SK-N-SH (cell line): ENCODE measurements at regions not wholly inside any gene's neighbourhood (a gene's known extent, or its start where the extent isn't known, plus 50 kb on each side); places are given as distances from the start of the nearest gene placed in this dataset.

Experiments
- CTCF ChIA-PET: fragments of 300-600, 350-600 bp; formaldehyde crosslinking; extraction: SDS; loops from one replicate; lab custom pipeline; 2021; lab: Yijun Ruan, JAX
- POLR2A ChIA-PET: fragments of 350-600 bp; sonication (Branson Sonifier 250); formaldehyde crosslinking; extraction: SDS; loops from one replicate; lab custom pipeline; 2020; ENCODE audit warnings: antibody characterized with exemption, inconsistent platforms; lab: Yijun Ruan, JAX
- DNase-seq: peaks from one replicate; pipeline ENCODE4 v3.0.0; 2012
- H2AFZ ChIP-seq: fragments of 200-600 bp; sonication (generic); 2 replicates; pipeline ENCODE4 v1.8.1; 2016; ENCODE audit warnings: antibody characterized with exemption, mild to moderate bottlenecking, low read depth
- H3F3A ChIP-seq: fragments of 200-600 bp; sonication (generic); replicated peaks from 2 replicates; pipeline ENCODE3; 2016; ENCODE audit warnings: antibody characterized with exemption, mild to moderate bottlenecking; ENCODE audit not compliant: insufficient read depth
- H3K27ac ChIP-seq, 2 experiments: fragments of 200-500 bp in 1 of 2; fragments of 200-600 bp in 1 of 2; sonication (Bioruptor generic) in 1 of 2; sonication (generic), shearing (Covaris generic) in 1 of 2; 2 replicates each; pipeline versions ENCODE4 v1.5.1 to v1.6.1; 2014 to 2016; ENCODE audit warnings: low read depth in 2 of 2, inconsistent platforms in 1 of 2, low read length in 1 of 2, mild to moderate bottlenecking in 1 of 2, mixed read lengths in 1 of 2
- H3K27me3 ChIP-seq: fragments of 200-600 bp; sonication (generic), shearing (Covaris generic); 2 replicates; pipeline ENCODE4 v1.6.1; 2016; ENCODE audit warnings: mixed run types; ENCODE audit not compliant: insufficient read depth
- H3K36me3 ChIP-seq, 2 experiments: fragments of 200-500 bp in 1 of 2; fragments of 200-600 bp in 1 of 2; sonication (Bioruptor generic) in 1 of 2; sonication (generic) in 1 of 2; replicated peaks in 1 of 2; 2 replicates each; pipeline versions ENCODE3 to v1.5.1; 2014 to 2016; ENCODE audit warnings: low read length in 1 of 2, mild to moderate bottlenecking in 1 of 2; ENCODE audit not compliant: insufficient read depth in 2 of 2, control insufficient read depth in 1 of 2
- H3K4me1 ChIP-seq, 2 experiments: fragments of 200-500 bp in 1 of 2; fragments of 200-600 bp in 1 of 2; sonication (Bioruptor generic) in 1 of 2; sonication (generic), shearing (Covaris generic) in 1 of 2; 2 replicates each; pipeline versions ENCODE4 v1.5.1 to v1.6.1; 2014 to 2016; ENCODE audit warnings: low read depth in 1 of 2, low read length in 1 of 2, mixed run types in 1 of 2; ENCODE audit not compliant: insufficient read depth in 2 of 2, control insufficient read depth in 1 of 2
- H3K4me2 ChIP-seq: fragments of 200-600 bp; sonication (generic), shearing (Covaris generic); 2 replicates; pipeline ENCODE4 v1.6.1; 2017; ENCODE audit warnings: mixed run types
- H3K4me3 ChIP-seq, 2 experiments: fragments of 200-500 bp in 1 of 2; fragments of 200-600 bp in 1 of 2; sonication (Bioruptor generic) in 1 of 2; sonication (generic), shearing (Covaris generic) in 1 of 2; 2 replicates each; pipeline versions ENCODE4 v1.5.1 to v1.8.1; 2014 to 2016; ENCODE audit warnings: low read depth in 2 of 2, inconsistent platforms in 1 of 2, low read length in 1 of 2, mild to moderate bottlenecking in 1 of 2, mixed read lengths in 1 of 2, moderate library complexity in 1 of 2
- H3K79me2 ChIP-seq: fragments of 200-600 bp; sonication (generic); 2 replicates; pipeline ENCODE4 v1.8.1; 2017; ENCODE audit warnings: mild to moderate bottlenecking; ENCODE audit not compliant: insufficient read depth
- H3K9ac ChIP-seq: fragments of 200-600 bp; sonication (generic); 2 replicates; pipeline ENCODE4 v1.6.1; 2017; ENCODE audit warnings: mixed run types
- H3K9me2 ChIP-seq: fragments of 200-600 bp; sonication (generic); 2 replicates; pipeline ENCODE4 v1.6.1; 2017; ENCODE audit warnings: mixed run types
- H3K9me3 ChIP-seq: fragments of 200-600 bp; sonication (generic); 2 replicates; pipeline ENCODE4 v1.6.1; 2017; ENCODE audit warnings: mixed run types, mild to moderate bottlenecking, moderate library complexity
- H4K20me1 ChIP-seq: fragments of 200-600 bp; sonication (generic); 2 replicates; pipeline ENCODE4 v1.6.1; 2017; ENCODE audit warnings: mild to moderate bottlenecking, mixed run types; ENCODE audit not compliant: insufficient read depth
- CTCF ChIP-seq: fragments of 200-600 bp; sonication (generic); IDR thresholded peaks from 2 replicates; pipeline ENCODE4 v1.6.1; 2017; ENCODE audit warnings: antibody characterized with exemption, mild to moderate bottlenecking, moderate library complexity
- ELF1 ChIP-seq: IDR thresholded peaks from 2 replicates; pipeline ENCODE4 v1.4.0; 2012
- GATA2 ChIP-seq: sonication (generic); formaldehyde crosslinking; IDR thresholded peaks from 2 replicates; pipeline ENCODE4 v1.5.0; 2020; ENCODE audit warnings: mild to moderate bottlenecking, missing genetic modification reagents
- JUND ChIP-seq: IDR thresholded peaks from 2 replicates; pipeline ENCODE4 v1.4.0; 2012
- MAX ChIP-seq: IDR thresholded peaks from 2 replicates; pipeline ENCODE4 v1.4.0; 2012; ENCODE audit warnings: low read depth
- NFIC ChIP-seq: IDR thresholded peaks from 2 replicates; pipeline ENCODE4 v1.4.0; 2012; ENCODE audit warnings: borderline replicate concordance
- RAD21 ChIP-seq: IDR thresholded peaks from 2 replicates; pipeline ENCODE4 v1.6.1; 2012; ENCODE audit warnings: mild to moderate bottlenecking, low read length
- REST ChIP-seq: IDR thresholded peaks from 2 replicates; pipeline ENCODE4 v1.6.1; 2012; ENCODE audit warnings: mild to moderate bottlenecking, low read depth, low read length, moderate library complexity
- RFX5 ChIP-seq: IDR thresholded peaks from 2 replicates; pipeline ENCODE4 v1.6.1; 2012; ENCODE audit warnings: mild to moderate bottlenecking, improper control_type of control experiment, low read length
- RXRA ChIP-seq: IDR thresholded peaks from 2 replicates; pipeline ENCODE4 v1.4.0; 2012; ENCODE audit warnings: low read depth, mild to moderate bottlenecking, borderline replicate concordance
- SIN3A ChIP-seq: IDR thresholded peaks from 2 replicates; pipeline ENCODE4 v1.6.1; 2012; ENCODE audit warnings: low read depth, mild to moderate bottlenecking, low read length, moderate library complexity, borderline replicate concordance
- SMC3 ChIP-seq: IDR thresholded peaks from 2 replicates; pipeline ENCODE4 v1.6.1; 2012; ENCODE audit warnings: low read depth, low read length, improper control_type of control experiment
- TCF12 ChIP-seq: IDR thresholded peaks from 2 replicates; pipeline ENCODE4 v1.4.0; 2012
- USF2 ChIP-seq: fragments of 150-350 bp; IDR thresholded peaks from 2 replicates; pipeline ENCODE4 v1.6.1; 2017; ENCODE audit warnings: antibody characterized with exemption, low read length, low read depth, borderline replicate concordance
- YY1 ChIP-seq: IDR thresholded peaks from 2 replicates; pipeline ENCODE4 v1.4.0; 2012; ENCODE audit warnings: low read depth, mild to moderate bottlenecking
- WGBS: methylation state at CpG from one replicate; pipeline ENCODE4 v1.1.6; 2017; ENCODE audit warnings: low lambda C conversion rate; 5-methylcytosine and 5-hydroxymethylcytosine counted together

GRCh38 chr4:152106781-152107321 is 346.0 kb upstream of the GATB start:
- H3K4me3 ChIP-seq: no peak overlapping the region
- peaks cover 10 to 11% of the 10 kb centered on the region in 2 experiments; a peak in 2 of 4 replicates for H3K4me1 ChIP-seq
- H3F3A ChIP-seq: no peaks in the 10 kb centered on the region
- no peaks in the 10 kb centered on the region for H4K20me1 ChIP-seq
- CTCF ChIA-PET: no interaction called here
- 71% methylated on average over 5 of the region's 6 CpGs for WGBS
- DNase-seq: no peak
- no peak overlapping the region for H3K9ac ChIP-seq
- no peaks in the 10 kb centered on the region for H3K9me3 ChIP-seq
- H3K36me3 ChIP-seq: no peaks in the 10 kb centered on the region
- H3K4me2 ChIP-seq: peak overlapping the region; percentile 21; the same call in 1 of the 2 replicates
- no peaks in the 10 kb centered on the region for H3K9me2 ChIP-seq
- peak overlapping the region in 1 of 2 experiments; percentile 85; a peak in 2 of 4 replicates for H3K27ac ChIP-seq
- H2AFZ ChIP-seq: peak overlapping the region; percentile 70; the same call in 1 of the 2 replicates
- no peaks in the 10 kb centered on the region for H3K79me2 ChIP-seq
- TF ChIP-seq RFX5 (no peak), SMC3 (no peak), TCF12 (peak; percentile 39; the same call in 1 of the 2 replicates), CTCF (no peak), REST (no peak), RAD21 (no peak), JUND (no peak), GATA2 (CRISPR knock-in tag) (no peak), USF2 (no peak), RXRA (no peak), MAX (no peak), NFIC (peak; percentile 64), ELF1 (no peak), YY1 (no peak), SIN3A (no peak)
- POLR2A ChIA-PET: no interaction called here
- no peaks in the 10 kb centered on the region for H3K27me3 ChIP-seq
